ENCODE measurements at regions not wholly inside any gene's neighbourhood (a gene's known extent, or its start where the extent isn't known, plus 50 kb on each side); places are given as distances from the start of the nearest gene placed in this dataset.

DNA sequence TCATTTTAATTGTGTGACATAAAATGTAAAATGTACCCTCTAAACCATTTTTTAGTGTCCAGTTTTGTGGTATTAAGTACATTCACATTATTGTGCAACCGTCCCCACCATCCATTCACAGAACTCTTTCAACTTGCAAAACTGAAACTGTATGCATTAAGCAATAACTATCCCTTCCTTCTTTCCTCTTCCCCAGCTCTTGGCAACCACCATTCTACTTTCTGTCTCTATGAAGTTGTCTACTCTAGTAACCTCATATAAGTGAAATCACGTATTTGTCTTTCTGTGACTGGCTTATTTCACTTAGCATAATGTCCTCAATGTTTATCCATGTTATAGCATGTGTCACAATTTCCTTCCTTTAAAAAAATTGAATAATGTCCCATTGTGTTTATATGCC, 142.4 kb downstream of the C9orf152 start:
- TF ChIP-seq, protein P1, sequence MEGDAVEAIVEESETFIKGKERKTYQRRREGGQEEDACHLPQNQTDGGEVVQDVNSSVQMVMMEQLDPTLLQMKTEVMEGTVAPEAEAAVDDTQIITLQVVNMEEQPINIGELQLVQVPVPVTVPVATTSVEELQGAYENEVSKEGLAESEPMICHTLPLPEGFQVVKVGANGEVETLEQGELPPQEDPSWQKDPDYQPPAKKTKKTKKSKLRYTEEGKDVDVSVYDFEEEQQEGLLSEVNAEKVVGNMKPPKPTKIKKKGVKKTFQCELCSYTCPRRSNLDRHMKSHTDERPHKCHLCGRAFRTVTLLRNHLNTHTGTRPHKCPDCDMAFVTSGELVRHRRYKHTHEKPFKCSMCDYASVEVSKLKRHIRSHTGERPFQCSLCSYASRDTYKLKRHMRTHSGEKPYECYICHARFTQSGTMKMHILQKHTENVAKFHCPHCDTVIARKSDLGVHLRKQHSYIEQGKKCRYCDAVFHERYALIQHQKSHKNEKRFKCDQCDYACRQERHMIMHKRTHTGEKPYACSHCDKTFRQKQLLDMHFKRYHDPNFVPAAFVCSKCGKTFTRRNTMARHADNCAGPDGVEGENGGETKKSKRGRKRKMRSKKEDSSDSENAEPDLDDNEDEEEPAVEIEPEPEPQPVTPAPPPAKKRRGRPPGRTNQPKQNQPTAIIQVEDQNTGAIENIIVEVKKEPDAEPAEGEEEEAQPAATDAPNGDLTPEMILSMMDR (conservative IDR thresholded peaks at IDR 0.05): no peak
- no peak for TF ChIP-seq ZFX (IDR thresholded peaks at IDR 0.05)
